ENCODE measurements at regions not wholly inside any gene's neighbourhood (a gene's known extent, or its start where the extent isn't known, plus 50 kb on each side); places are given as distances from the start of the nearest gene placed in this dataset.

- no peaks in the 10 kb centered on the region for H3K27me3 ChIP-seq
- DNase-seq, result no peak
- H3K36me3 ChIP-seq, result no peaks in the 10 kb centered on the region
- intact Hi-C loops (cut with DNase I; ENCODE audit: low total_unique reads), result no loop called here
- H3K9me3 ChIP-seq, result no peaks in the 10 kb centered on the region
- no peak overlapping the region for H3K4me3 ChIP-seq
- TF ChIP-seq POLR2A (IDR thresholded peaks at IDR 0.05) (no peak), CTCF (IDR thresholded peaks at IDR 0.05) (no peak)
- no peak overlapping the region for H3K27ac ChIP-seq
- H3K4me1 ChIP-seq, result no peaks in the 10 kb centered on the region
Measured at GRCh38 chr17:74011966-74012365, 191.5 kb upstream of the RPL38 start.

DNA sequence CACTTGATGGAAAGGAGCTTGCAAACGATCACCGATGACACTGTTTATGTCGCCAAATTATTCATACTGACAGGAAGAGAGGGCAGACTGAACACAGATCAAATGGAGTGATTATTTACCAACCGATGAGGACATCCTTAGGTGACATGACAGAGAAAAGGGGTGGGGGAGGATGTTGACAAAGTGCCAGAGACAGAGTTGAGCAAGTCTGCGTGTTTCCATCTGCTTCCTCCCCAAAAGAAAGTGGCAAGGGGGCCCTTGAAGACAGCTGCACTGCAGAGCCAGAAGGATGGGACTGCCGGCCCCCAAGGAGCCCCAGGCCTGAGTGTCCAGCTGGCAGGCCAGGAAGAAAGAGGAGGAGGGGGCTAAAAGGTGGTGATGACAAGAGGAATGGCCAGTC lies 191.0 kb upstream of the RPL38 start:
- H3K27me3 ChIP-seq, result no peaks in the 10 kb centered on the region
- H3K27ac ChIP-seq, result no peak overlapping the region
- DNase-seq, result no peak
- H3K9me3 ChIP-seq, result no peaks in the 10 kb centered on the region
- TF ChIP-seq CTCF (IDR thresholded peaks at IDR 0.05), result no peak
- TF ChIP-seq POLR2A (IDR thresholded peaks at IDR 0.05), result no peak
- intact Hi-C loops (cut with DNase I; ENCODE audit: low total_unique reads), result no loop called here
- H3K4me3 ChIP-seq, result no peak overlapping the region
- H3K36me3 ChIP-seq, result no peaks in the 10 kb centered on the region
- no peaks in the 10 kb centered on the region for H3K4me1 ChIP-seq

DNA sequence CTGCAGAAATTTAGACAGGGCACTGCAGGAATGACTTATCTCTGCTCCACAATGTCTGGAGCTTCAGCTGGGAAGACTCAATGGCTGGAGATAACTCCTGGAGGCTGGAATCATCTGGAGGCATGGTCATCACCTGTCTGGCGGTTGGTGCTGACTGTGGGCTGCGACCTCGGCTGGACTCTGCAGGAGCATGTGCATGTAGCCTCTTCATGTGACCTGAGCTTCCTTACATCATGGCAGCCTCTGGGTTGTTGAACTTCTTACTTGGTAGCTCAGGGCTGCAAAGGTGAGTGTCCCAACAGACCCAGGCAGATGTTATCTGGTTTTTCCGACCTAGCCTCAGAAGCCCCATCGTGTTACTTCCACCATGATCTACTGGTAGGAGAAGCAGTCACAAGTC lies 188.2 kb upstream of the RPL38 start:
- no peak overlapping the region for H3K27ac ChIP-seq
- no peaks in the 10 kb centered on the region for H3K27me3 ChIP-seq
- no peaks in the 10 kb centered on the region for H3K36me3 ChIP-seq
- DNase-seq, result no peak
- H3K4me1 ChIP-seq, result no peaks in the 10 kb centered on the region
- no peaks in the 10 kb centered on the region for H3K9me3 ChIP-seq
- TF ChIP-seq CTCF (IDR thresholded peaks at IDR 0.05) (no peak), POLR2A (IDR thresholded peaks at IDR 0.05) (no peak)
- intact Hi-C loops (cut with DNase I; ENCODE audit: low total_unique reads), result no loop called here
- no peak overlapping the region for H3K4me3 ChIP-seq

GRCh38 chr17:74015990-74016389 lies 187.5 kb upstream of the RPL38 start:
- H3K27me3 ChIP-seq, result no peaks in the 10 kb centered on the region
- H3K27ac ChIP-seq, result no peak overlapping the region
- H3K9me3 ChIP-seq, result no peaks in the 10 kb centered on the region
- no peaks in the 10 kb centered on the region for H3K4me1 ChIP-seq
- H3K36me3 ChIP-seq, result no peaks in the 10 kb centered on the region
- TF ChIP-seq CTCF (IDR thresholded peaks at IDR 0.05) (no peak), POLR2A (IDR thresholded peaks at IDR 0.05) (no peak)
- intact Hi-C loops (cut with DNase I; ENCODE audit: low total_unique reads), result no loop called here
- H3K4me3 ChIP-seq, result no peak overlapping the region
- DNase-seq, result no peak

GRCh38 chr17:74016461-74016860 lies 187.0 kb upstream of the RPL38 start:
- no peak overlapping the region for H3K27ac ChIP-seq
- no peaks in the 10 kb centered on the region for H3K4me1 ChIP-seq
- H3K36me3 ChIP-seq, result no peaks in the 10 kb centered on the region
- no peaks in the 10 kb centered on the region for H3K27me3 ChIP-seq
- no peak overlapping the region for H3K4me3 ChIP-seq
- intact Hi-C loops (cut with DNase I; ENCODE audit: low total_unique reads), result no loop called here
- TF ChIP-seq CTCF (IDR thresholded peaks at IDR 0.05), result no peak
- TF ChIP-seq POLR2A (IDR thresholded peaks at IDR 0.05), result no peak
- no peak for DNase-seq
- no peaks in the 10 kb centered on the region for H3K9me3 ChIP-seq

Measured in uterus (tissue), 3 donors.